A673 (cell line): ENCODE measurements at regions not wholly inside any gene's neighbourhood (a gene's known extent, or its start where the extent isn't known, plus 50 kb on each side); places are given as distances from the start of the nearest gene placed in this dataset.
"Not testable (repeated sequence)": the region's sequence is repeated elsewhere in the genome, so short reads cannot be mapped to it uniquely, and the experiment has no call there.

Experiments
- BruUV-seq: library from RNA; stranded (reverse); fragments of 400-500 nt; replicated peaks from 2 replicates; lab custom pipeline; 2021; lab: Mats Ljungman, UMichigan
- CTCF ChIA-PET: fragments of 300-600 bp; sonication (Branson Sonifier 250); formaldehyde crosslinking; loops from one replicate; lab custom pipeline; 2022; ENCODE audit warnings: antibody characterized with exemption; lab: Charles Lee
- POLR2A ChIA-PET: fragments of 300-600 bp; sonication (Branson Sonifier 250); formaldehyde crosslinking; loops from one replicate; lab custom pipeline; 2022; ENCODE audit warnings: antibody characterized with exemption; ENCODE audit not compliant: low non-redundant PET; lab: Charles Lee
- DNase-seq: peaks from one replicate; pipeline ENCODE4 v3.0.0-alpha.2; 2015; ENCODE audit warnings: low spot score
- H3K27ac ChIP-seq: fragments of 200-600 bp; sonication (generic); 2 replicates; pipeline ENCODE4 v1.5.1; 2016; ENCODE audit warnings: mixed run types, low read depth, mild to moderate bottlenecking, mixed read lengths, antibody characterized with exemption, low read length; ENCODE audit not compliant: poor library complexity, severe bottlenecking
- H3K27me3 ChIP-seq: fragments of 200-600 bp; sonication (generic); replicated peaks from 2 replicates; pipeline ENCODE4 v1.6.1; 2017; ENCODE audit warnings: mixed run types, low read depth, mild to moderate bottlenecking, mixed read lengths, antibody characterized with exemption, low read length; ENCODE audit not compliant: insufficient read depth, poor library complexity
- H3K36me3 ChIP-seq: fragments of 200-600 bp; sonication (generic); 2 replicates; pipeline ENCODE4 v1.6.1; 2016; ENCODE audit warnings: mixed run types, mild to moderate bottlenecking, mixed read lengths, antibody characterized with exemption, low read length; ENCODE audit not compliant: insufficient read depth, poor library complexity, severe bottlenecking
- H3K4me1 ChIP-seq: fragments of 200-600 bp; sonication (generic); 2 replicates; pipeline ENCODE4 v1.6.1; 2017; ENCODE audit warnings: mixed run types, mild to moderate bottlenecking, mixed read lengths, antibody characterized with exemption, low read length; ENCODE audit not compliant: insufficient read depth, poor library complexity, severe bottlenecking
- H3K4me3 ChIP-seq: fragments of 200-600 bp; sonication (generic); 2 replicates; pipeline ENCODE4 v1.5.1; 2016; ENCODE audit warnings: low read depth, mixed run types, mild to moderate bottlenecking, mixed read lengths, low read length; ENCODE audit not compliant: poor library complexity, severe bottlenecking
- H3K9me3 ChIP-seq: fragments of 200-600 bp; sonication (generic); 2 replicates; pipeline ENCODE4 v1.6.1; 2016; ENCODE audit warnings: mixed run types, low read depth, mild to moderate bottlenecking, mixed read lengths, antibody characterized with exemption, low read length; ENCODE audit not compliant: poor library complexity, severe bottlenecking
- CTCF ChIP-seq: fragments of 300-800, 200-600 bp; sonication (generic); conservative IDR thresholded peaks from 2 replicates; pipeline ENCODE4 v1.5.1; 2017; ENCODE audit warnings: low read depth, mild to moderate bottlenecking, antibody characterized with exemption, low read length, moderate library complexity, mixed read lengths
- EZH2 ChIP-seq: fragments of 200-600 bp; sonication (generic); IDR thresholded peaks from 2 replicates; pipeline ENCODE4 v1.6.1; 2017; ENCODE audit warnings: borderline replicate concordance, low read depth, mild to moderate bottlenecking, mixed read lengths, antibody characterized with exemption, low read length; ENCODE audit not compliant: poor library complexity, severe bottlenecking
- intact Hi-C: fragments of 100-400 bp; cut with micrococcal nuclease; formaldehyde crosslinking; loops from one replicate; pipeline ENCODE4 v1.10.0; 2022; ENCODE audit not compliant: unreplicated experiment

GRCh38 chr16:29164442-29165089 lies 179.7 kb downstream of the LAT start:
- CTCF ChIA-PET, H3K4me1 ChIP-seq, intact Hi-C loops, H3K27me3 ChIP-seq, H3K27ac ChIP-seq, POLR2A ChIA-PET, H3K36me3 ChIP-seq, H3K4me3 ChIP-seq, H3K9me3 ChIP-seq, BruUV-seq, DNase-seq: not testable (repeated sequence)

GRCh38 chr16:29160171-29160570 lies 175.3 kb downstream of the LAT start:
- H3K9me3 ChIP-seq, DNase-seq, BruUV-seq, H3K27ac ChIP-seq, H3K27me3 ChIP-seq, H3K36me3 ChIP-seq, POLR2A ChIA-PET, intact Hi-C loops, H3K4me1 ChIP-seq, H3K4me3 ChIP-seq, CTCF ChIA-PET: not testable (repeated sequence)

- H3K4me1 ChIP-seq, H3K4me3 ChIP-seq, BruUV-seq, H3K27me3 ChIP-seq, H3K9me3 ChIP-seq, DNase-seq, POLR2A ChIA-PET, CTCF ChIA-PET, H3K36me3 ChIP-seq, H3K27ac ChIP-seq, intact Hi-C loops: not testable (repeated sequence)
Measured at GRCh38 chr16:29159603-29160002, 174.8 kb downstream of the LAT start.

GRCh38 chr16:29158785-29159184 lies 173.9 kb downstream of the LAT start:
- Histone ChIP-seq H3K4me3 (no peak overlapping the region), H3K4me1 (no peaks in the 10 kb centered on the region), H3K27me3 (no peaks in the 10 kb centered on the region), H3K9me3 (no peaks in the 10 kb centered on the region), H3K36me3 (no peaks in the 10 kb centered on the region), H3K27ac (no peak overlapping the region)
- DNase-seq, result no peak
- ChIA-PET CTCF (no interaction called here), POLR2A (interaction anchor here (0.6 kb wide), 1 partner anchor 183 kb away, joined by 8 read pairs; no protein-coding TSS in a partner anchor)
- TF ChIP-seq CTCF (no peak), EZH2 (no peak)
- intact Hi-C loops, result no loop called here
- BruUV-seq, result no TSS peak

- BruUV-seq, H3K27me3 ChIP-seq, CTCF ChIA-PET, DNase-seq, H3K9me3 ChIP-seq, H3K36me3 ChIP-seq, H3K4me1 ChIP-seq, H3K27ac ChIP-seq, intact Hi-C loops, H3K4me3 ChIP-seq: not testable (repeated sequence)
- POLR2A ChIA-PET, result interaction anchor here (0.6 kb wide), 1 partner anchor 184 kb away, joined by 8 read pairs; no protein-coding TSS in a partner anchor
Measured at GRCh38 chr16:29158031-29158784, 173.4 kb downstream of the LAT start.

GRCh38 chr16:29157051-29157923 lies 172.4 kb downstream of the LAT start:
- CTCF ChIA-PET, H3K4me3 ChIP-seq, POLR2A ChIA-PET, H3K4me1 ChIP-seq, H3K9me3 ChIP-seq, H3K36me3 ChIP-seq, H3K27me3 ChIP-seq, intact Hi-C loops, BruUV-seq, H3K27ac ChIP-seq: not testable (repeated sequence)
- peak; percentile 39 for DNase-seq
